Adrenal gland (tissue), 9 donors: ENCODE measurements at regions not wholly inside any gene's neighbourhood (a gene's known extent, or its start where the extent isn't known, plus 50 kb on each side); places are given as distances from the start of the nearest gene placed in this dataset.

Source experiments
- DNase-seq, 7 donors: peaks; one replicate each; pipeline ENCODE4 v3.0.0-alpha.2; 2019 to 2020
- H3K27ac ChIP-seq, 5 donors: fragments of 200-600 bp; sonication (generic) in 4 of 5; 1 replicate in 3 of 5; 2 replicates in 2 of 5; pipeline versions ENCODE4 v1.5.1 to v1.8.0; 2016 to 2020; ENCODE audit warnings: mild to moderate bottlenecking in 1 of 5
- H3K27me3 ChIP-seq: fragments of 200-600 bp; 2 replicates; pipeline ENCODE4 v1.8.0; 2021
- H3K36me3 ChIP-seq, 2 donors: fragments of 200-600 bp; replicated peaks in 1 of 2; 1 replicate in 1 of 2; 2 replicates in 1 of 2; pipeline versions ENCODE4 v1.5.1 to v1.8.0; 2018 to 2022
- H3K4me1 ChIP-seq, 2 donors: fragments of 200-600 bp; replicated peaks in 1 of 2; 1 replicate in 1 of 2; 2 replicates in 1 of 2; pipeline versions ENCODE4 v1.5.1 to v1.8.0; 2018 to 2021
- H3K4me3 ChIP-seq, 4 donors: fragments of 200-600 bp; sonication (generic) in 3 of 4; one replicate each; pipeline ENCODE4 v1.5.1; 2016 to 2018
- H3K9me3 ChIP-seq, 3 donors: fragments of 200-600 bp; sonication (generic) in 1 of 3; replicated peaks in 1 of 3; 1 replicate in 2 of 3; 2 replicates in 1 of 3; pipeline versions ENCODE4 v1.5.1 to v1.8.0; 2016 to 2021
- CTCF ChIP-seq, 6 experiments: fragments of 450-650 bp in 4 of 6; fragments of 200-600 bp in 2 of 6; sonication (generic) in 1 of 6; IDR thresholded peaks; 1 replicate in 5 of 6; 2 replicates in 1 of 6; pipeline versions ENCODE4 v1.5.1 to v1.8.0; 2016 to 2021; ENCODE audit warnings: antibody characterized with exemption in 6 of 6, mild to moderate bottlenecking in 2 of 6, moderate library complexity in 1 of 6
- POLR2A ChIP-seq, 2 donors: fragments of 450-650 bp; IDR thresholded peaks; one replicate each; pipeline ENCODE4 v1.6.1; 2017; ENCODE audit warnings: antibody characterized with exemption in 2 of 2, mild to moderate bottlenecking in 2 of 2, moderate library complexity in 1 of 2
- WGBS, 4 donors: extraction: QIAGEN DNeasy Blood & Tissue Kit in 2 of 4; methylation state at CpG; one replicate each; pipeline versions ENCODE4 v1.1.5 to v1.1.7; 2013 to 2017; 5-methylcytosine and 5-hydroxymethylcytosine counted together
- intact Hi-C, 2 donors: fragments of 100-400 bp; cut with DNase I; formaldehyde crosslinking; loops; one replicate each; pipeline versions ENCODE4 v1.14.1 to v1.15.0; 2022 to 2023
- donor health status: healthy with polysubstance abuse.
- donor health status: Bipolar disorder and iron deficiency.
- donor health status: DM: yes; HTN: yes; CAD: no.
- donor health status: DM: no; HTN: no; CAD: no.
- donor health status: DM: no; HTN: no; CAD: no.

- DNase-seq: peak in 2 of 7 donors; percentile 12 to 35
- Histone ChIP-seq H3K36me3 (no peaks in the 10 kb centered on the region), H3K9me3 (no peaks in the 10 kb centered on the region), H3K4me3 (no peak overlapping the region), H3K4me1 (peaks cover 0 to 22% of the 10 kb centered on the region in 2 donors), H3K27me3 (no peaks in the 10 kb centered on the region), H3K27ac (no peak overlapping the region)
- TF ChIP-seq CTCF (IDR thresholded peaks at IDR 0.05) (no peak), POLR2A (IDR thresholded peaks at IDR 0.05) (no peak)
- 84 to 89% (median 87%) methylated on average over 15 to 16 of the region's 16 CpGs for WGBS, 4 donors
- intact Hi-C loops: no loop called here
Observed at GRCh38 chr9:129312251-129313122, 134.4 kb upstream of the IER5L start.

GRCh38 chr9:129311643-129312042 is 133.6 kb upstream of the IER5L start:
- H3K9me3 ChIP-seq: no peaks in the 10 kb centered on the region
- peaks cover 0 to 15% of the 10 kb centered on the region in 2 donors for H3K4me1 ChIP-seq
- TF ChIP-seq CTCF (IDR thresholded peaks at IDR 0.05): no peak
- no peak for TF ChIP-seq POLR2A (IDR thresholded peaks at IDR 0.05)
- peak in 2 of 7 donors; percentile 10 to 21 for DNase-seq
- H3K36me3 ChIP-seq: no peaks in the 10 kb centered on the region
- no peaks in the 10 kb centered on the region for H3K27me3 ChIP-seq
- no peak overlapping the region for H3K27ac ChIP-seq
- intact Hi-C loops: no loop called here
- 73 to 85% (median 83%) methylated on average over 2 to 4 of the region's 4 CpGs for WGBS, 4 donors
- H3K4me3 ChIP-seq: no peak overlapping the region

GRCh38 chr9:129310666-129311350 is 132.7 kb upstream of the IER5L start:
- WGBS, 4 donors: 75 to 88% (median 86%) methylated on average over 7 of the region's 7 CpGs
- Histone ChIP-seq H3K27me3 (no peaks in the 10 kb centered on the region), H3K4me3 (no peak overlapping the region), H3K27ac (no peak overlapping the region), H3K9me3 (no peaks in the 10 kb centered on the region), H3K36me3 (no peaks in the 10 kb centered on the region), H3K4me1 (peaks cover 0 to 10% of the 10 kb centered on the region in 2 donors)
- intact Hi-C loops: no loop called here
- TF ChIP-seq CTCF (IDR thresholded peaks at IDR 0.05) (no peak), POLR2A (IDR thresholded peaks at IDR 0.05) (no peak)
- peak in 2 of 7 donors; percentile 22 to 25 for DNase-seq

GRCh38 chr9:129309906-129310305 is 131.8 kb upstream of the IER5L start:
- no peak overlapping the region for H3K4me3 ChIP-seq
- H3K4me1 ChIP-seq: peaks cover 0 to under 1% of the 10 kb centered on the region in 2 donors
- no peaks in the 10 kb centered on the region for H3K27me3 ChIP-seq
- 88 to 96% (median 93%) methylated on average over 5 of the region's 5 CpGs for WGBS, 4 donors
- TF ChIP-seq CTCF (IDR thresholded peaks at IDR 0.05): no peak
- H3K9me3 ChIP-seq: no peaks in the 10 kb centered on the region
- DNase-seq: peak in 2 of 7 donors; percentile 15 to 33
- H3K27ac ChIP-seq: no peak overlapping the region
- intact Hi-C loops: no loop called here
- H3K36me3 ChIP-seq: no peaks in the 10 kb centered on the region
